ENCODE measurements at regions not wholly inside any gene's neighbourhood (a gene's known extent, or its start where the extent isn't known, plus 50 kb on each side); places are given as distances from the start of the nearest gene placed in this dataset.

DNA sequence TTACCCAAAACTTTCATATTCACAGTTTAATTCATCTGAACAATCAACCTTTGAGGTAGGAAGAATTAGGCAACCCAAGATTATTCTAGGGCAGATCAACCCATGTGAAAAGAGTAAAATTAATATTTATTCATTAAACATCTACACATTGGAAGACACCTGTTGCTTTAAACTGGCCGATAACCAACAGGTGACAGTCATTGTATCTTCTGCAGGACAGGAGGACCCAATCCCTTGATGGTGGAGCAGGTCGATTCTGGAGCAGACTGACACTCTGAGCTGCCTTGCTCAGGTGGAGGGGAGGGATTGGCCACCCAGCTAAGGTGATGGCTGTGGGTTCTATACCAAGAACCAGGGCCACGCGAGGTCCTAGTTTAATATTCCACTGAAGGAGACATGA, 230.3 kb downstream of the OSR1 start:
- Mint-ChIP-seq H3K4me3 (no peak overlapping the region), H3K27me3 (ENCODE audit: low read depth in 3 of 3) (peaks cover 0 to 3% (median 3%) of the 10 kb centered on the region in 3 donors), H3K27ac (no peak overlapping the region), H3K9me3 (peaks cover 0 to 8% (median 5%) of the 10 kb centered on the region in 7 donors), H3K4me1 (no peaks in the 10 kb centered on the region), H3K36me3 (no peaks in the 10 kb centered on the region)
- no peak for TF ChIP-seq CTCF (IDR thresholded peaks at IDR 0.05)
- H4K20me1 ChIP-seq (ENCODE audit: insufficient read depth, low read length), result no peaks in the 10 kb centered on the region
- WGBS (ENCODE audit: insufficient coverage), result no CpG with 5 or more reads among the region's 4 CpGs
- H3K79me2 ChIP-seq (ENCODE audit: insufficient read depth, low read length), result no peaks in the 10 kb centered on the region
- H3K36me3 ChIP-seq (replicated peaks in 1 of 2; ENCODE audit: control insufficient read depth in 1 of 2, insufficient read depth in 2 of 2, low read length in 2 of 2), result no peaks in the 10 kb centered on the region
- H3K9me3 ChIP-seq (replicated peaks in 1 of 2; ENCODE audit: control insufficient read depth in 1 of 2, insufficient read depth in 1 of 2, low read length in 2 of 2), result no peaks in the 10 kb centered on the region
- H3K9ac ChIP-seq (ENCODE audit: insufficient read depth, low read length, poor library complexity, severe bottlenecking), result no peak overlapping the region
- no peak overlapping the region for H3K27ac ChIP-seq (ENCODE audit: low read depth in 1 of 2, low read length in 2 of 2)
- no peaks in the 10 kb centered on the region for H3K4me1 ChIP-seq (ENCODE audit: control insufficient read depth in 1 of 2, insufficient read depth in 2 of 2, low read length in 2 of 2)
- H2AFZ ChIP-seq (ENCODE audit: insufficient read depth, low read depth, low read length, poor library complexity, severe bottlenecking), result no peak overlapping the region
- intact Hi-C loops (cut with micrococcal nuclease), result no loop called here
- no peak overlapping the region for H3K4me2 ChIP-seq (replicated peaks; ENCODE audit: extremely low read depth, low read length, poor library complexity, severe bottlenecking)
- H3K27me3 ChIP-seq (ENCODE audit: control insufficient read depth in 2 of 2, insufficient read depth in 2 of 2, low read length in 2 of 2), result no peaks in the 10 kb centered on the region
- no peak for DNase-seq
- no peak overlapping the region for H3K4me3 ChIP-seq (replicated peaks in 1 of 3; ENCODE audit: low read depth in 2 of 3, low read length in 3 of 3)

- H3K27me3 ChIP-seq (ENCODE audit: control insufficient read depth in 2 of 2, insufficient read depth in 2 of 2, low read length in 2 of 2), result no peaks in the 10 kb centered on the region
- Mint-ChIP-seq H3K36me3 (no peaks in the 10 kb centered on the region), H3K4me3 (no peak overlapping the region), H3K27ac (no peak overlapping the region), H3K27me3 (ENCODE audit: low read depth in 3 of 3) (peaks cover 0 to 3% (median 3%) of the 10 kb centered on the region in 3 donors), H3K4me1 (no peaks in the 10 kb centered on the region), H3K9me3 (peaks cover 0 to 8% (median 6%) of the 10 kb centered on the region in 7 donors)
- no peaks in the 10 kb centered on the region for H4K20me1 ChIP-seq (ENCODE audit: insufficient read depth, low read length)
- H3K79me2 ChIP-seq (ENCODE audit: insufficient read depth, low read length), result no peaks in the 10 kb centered on the region
- intact Hi-C loops (cut with micrococcal nuclease), result no loop called here
- no peaks in the 10 kb centered on the region for H3K4me1 ChIP-seq (ENCODE audit: control insufficient read depth in 1 of 2, insufficient read depth in 2 of 2, low read length in 2 of 2)
- DNase-seq, result no peak
- no peak overlapping the region for H3K4me2 ChIP-seq (replicated peaks; ENCODE audit: extremely low read depth, low read length, poor library complexity, severe bottlenecking)
- H3K9ac ChIP-seq (ENCODE audit: insufficient read depth, low read length, poor library complexity, severe bottlenecking), result no peak overlapping the region
- WGBS (ENCODE audit: insufficient coverage), result 80% methylated on average over 1 of the region's 3 CpGs
- TF ChIP-seq CTCF (IDR thresholded peaks at IDR 0.05), result no peak
- H3K9me3 ChIP-seq (replicated peaks in 1 of 2; ENCODE audit: control insufficient read depth in 1 of 2, insufficient read depth in 1 of 2, low read length in 2 of 2), result no peaks in the 10 kb centered on the region
- H3K36me3 ChIP-seq (replicated peaks in 1 of 2; ENCODE audit: control insufficient read depth in 1 of 2, insufficient read depth in 2 of 2, low read length in 2 of 2), result no peaks in the 10 kb centered on the region
- no peak overlapping the region for H3K27ac ChIP-seq (ENCODE audit: low read depth in 1 of 2, low read length in 2 of 2)
- H3K4me3 ChIP-seq (replicated peaks in 1 of 3; ENCODE audit: low read depth in 2 of 3, low read length in 3 of 3), result no peak overlapping the region
- no peak overlapping the region for H2AFZ ChIP-seq (ENCODE audit: insufficient read depth, low read depth, low read length, poor library complexity, severe bottlenecking)
These were observed 230.8 kb downstream of the OSR1 start for GRCh38 chr2:19127616-19128015.

All from CD14-positive monocyte (primary cell).